ENCODE measurements at regions not wholly inside any gene's neighbourhood (a gene's known extent, or its start where the extent isn't known, plus 50 kb on each side); places are given as distances from the start of the nearest gene placed in this dataset.
"Not testable (repeated sequence)": the region's sequence is repeated elsewhere in the genome, so short reads cannot be mapped to it uniquely, and the experiment has no call there.

DNA sequence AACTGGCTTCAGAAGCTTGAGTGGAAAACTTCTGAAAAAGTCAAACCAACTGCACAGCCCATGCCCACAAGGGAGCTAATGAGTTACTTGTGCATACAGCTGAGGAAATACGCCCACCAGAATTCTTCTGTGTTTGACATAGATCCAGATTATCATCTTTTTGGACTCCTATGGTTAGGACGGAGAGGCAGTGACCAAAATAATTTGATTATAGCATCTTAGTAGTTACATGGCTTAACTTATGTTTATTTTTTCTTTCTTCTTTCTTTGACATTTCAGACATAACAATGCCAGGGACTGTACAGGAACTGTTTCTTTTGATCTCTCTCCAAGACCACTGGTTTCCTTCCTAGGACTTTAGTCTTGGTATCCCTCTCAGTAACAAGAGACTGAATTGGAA is 246.1 kb upstream of the RASGRP1 start (continued):
- TF ChIP-seq, protein P1, sequence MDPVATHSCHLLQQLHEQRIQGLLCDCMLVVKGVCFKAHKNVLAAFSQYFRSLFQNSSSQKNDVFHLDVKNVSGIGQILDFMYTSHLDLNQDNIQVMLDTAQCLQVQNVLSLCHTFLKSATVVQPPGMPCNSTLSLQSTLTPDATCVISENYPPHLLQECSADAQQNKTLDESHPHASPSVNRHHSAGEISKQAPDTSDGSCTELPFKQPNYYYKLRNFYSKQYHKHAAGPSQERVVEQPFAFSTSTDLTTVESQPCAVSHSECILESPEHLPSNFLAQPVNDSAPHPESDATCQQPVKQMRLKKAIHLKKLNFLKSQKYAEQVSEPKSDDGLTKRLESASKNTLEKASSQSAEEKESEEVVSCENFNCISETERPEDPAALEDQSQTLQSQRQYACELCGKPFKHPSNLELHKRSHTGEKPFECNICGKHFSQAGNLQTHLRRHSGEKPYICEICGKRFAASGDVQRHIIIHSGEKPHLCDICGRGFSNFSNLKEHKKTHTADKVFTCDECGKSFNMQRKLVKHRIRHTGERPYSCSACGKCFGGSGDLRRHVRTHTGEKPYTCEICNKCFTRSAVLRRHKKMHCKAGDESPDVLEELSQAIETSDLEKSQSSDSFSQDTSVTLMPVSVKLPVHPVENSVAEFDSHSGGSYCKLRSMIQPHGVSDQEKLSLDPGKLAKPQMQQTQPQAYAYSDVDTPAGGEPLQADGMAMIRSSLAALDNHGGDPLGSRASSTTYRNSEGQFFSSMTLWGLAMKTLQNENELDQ (CRISPR knock-in tag; IDR thresholded peaks at IDR 0.05; ENCODE audit: borderline replicate concordance), result no peak
- no peak for TF ChIP-seq NRL (CRISPR knock-in tag; IDR thresholded peaks at IDR 0.05; ENCODE audit: borderline replicate concordance)
- no peak for TF ChIP-seq RARG (CRISPR knock-in tag; IDR thresholded peaks at IDR 0.05; ENCODE audit: low read depth)
- TF ChIP-seq NR2C2 (CRISPR knock-in tag; IDR thresholded peaks at IDR 0.05; ENCODE audit: borderline replicate concordance), result no peak
- no peak for TF ChIP-seq ZNF792 (CRISPR knock-in tag; IDR thresholded peaks at IDR 0.05)
- TF ChIP-seq KLF16 (CRISPR knock-in tag; IDR thresholded peaks at IDR 0.05), result no peak
- no peak for TF ChIP-seq ZNF605 (CRISPR knock-in tag; IDR thresholded peaks at IDR 0.05)
- no peak for TF ChIP-seq TAF15 (IDR thresholded peaks at IDR 0.05; ENCODE audit: low read depth, low read length, poor library complexity, severe bottlenecking)

DNA sequence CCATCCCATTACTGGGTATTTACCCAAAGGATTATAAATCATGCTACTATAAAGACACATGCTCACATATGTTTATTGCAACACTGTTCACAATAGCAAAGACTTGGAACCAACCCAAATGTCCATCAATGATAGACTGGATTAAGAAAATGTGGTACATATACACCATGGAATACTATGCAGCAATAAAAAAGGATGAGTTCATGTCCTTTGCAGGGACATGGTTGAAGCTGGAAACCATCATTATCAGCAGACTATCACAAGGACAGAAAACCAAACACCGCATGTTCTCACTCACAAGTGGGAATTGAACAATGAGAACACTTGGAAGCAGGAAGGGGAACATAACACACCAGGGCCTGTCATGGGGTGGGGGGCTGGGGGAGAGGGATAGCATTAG is 249.6 kb upstream of the RASGRP1 start:
- POLR2A ChIA-PET; H3K4me3 ChIP-seq (replicated peaks in 1 of 3; ENCODE audit: insufficient read depth in 1 of 3, low read depth in 2 of 3, low read length in 3 of 3); H4K20me1 ChIP-seq (ENCODE audit: insufficient read depth, low read length); ATAC-seq; H3K27me3 ChIP-seq (ENCODE audit: control insufficient read depth in 1 of 2, insufficient read depth in 2 of 2, low read length in 2 of 2); H3K36me3 ChIP-seq (replicated peaks in 1 of 2; ENCODE audit: control insufficient read depth in 1 of 2, insufficient read depth in 2 of 2, low read length in 2 of 2); H2AFZ ChIP-seq (ENCODE audit: low read length); BruUV-seq (replicated peaks); H3K27ac ChIP-seq (ENCODE audit: extremely low read length, insufficient read depth, low read length); H3K4me2 ChIP-seq (ENCODE audit: low read depth, low read length); H3K4me1 ChIP-seq (ENCODE audit: insufficient read depth, low read length); H3K9ac ChIP-seq (ENCODE audit: insufficient read depth, low read depth, low read length); FAIRE-seq; DNase-seq (ENCODE audit: low spot score); CTCF ChIA-PET (ENCODE audit: low intra/inter-chr PET ratio, low total read pairs); H3K9me3 ChIP-seq (ENCODE audit: low read length); intact Hi-C loops (cut with micrococcal nuclease; ENCODE audit: unreplicated experiment); H3K79me2 ChIP-seq (ENCODE audit: insufficient read depth, low read length): not testable (repeated sequence)
- in situ Hi-C loops (cut with HindIII; ENCODE audit: extremely low pct_ligation_motif_present, low pct_unique_long_range_greater_than_20kb), result loop anchor here (10.0 kb wide), 1 partner anchor 771 kb away; the partner anchor contains the start of gene THBS1
- 86% methylated on average over 1 of the region's 1 CpG for WGBS (ENCODE audit: low lambda C conversion rate)
